ENCODE measurements at regions not wholly inside any gene's neighbourhood (a gene's known extent, or its start where the extent isn't known, plus 50 kb on each side); places are given as distances from the start of the nearest gene placed in this dataset.

DNA sequence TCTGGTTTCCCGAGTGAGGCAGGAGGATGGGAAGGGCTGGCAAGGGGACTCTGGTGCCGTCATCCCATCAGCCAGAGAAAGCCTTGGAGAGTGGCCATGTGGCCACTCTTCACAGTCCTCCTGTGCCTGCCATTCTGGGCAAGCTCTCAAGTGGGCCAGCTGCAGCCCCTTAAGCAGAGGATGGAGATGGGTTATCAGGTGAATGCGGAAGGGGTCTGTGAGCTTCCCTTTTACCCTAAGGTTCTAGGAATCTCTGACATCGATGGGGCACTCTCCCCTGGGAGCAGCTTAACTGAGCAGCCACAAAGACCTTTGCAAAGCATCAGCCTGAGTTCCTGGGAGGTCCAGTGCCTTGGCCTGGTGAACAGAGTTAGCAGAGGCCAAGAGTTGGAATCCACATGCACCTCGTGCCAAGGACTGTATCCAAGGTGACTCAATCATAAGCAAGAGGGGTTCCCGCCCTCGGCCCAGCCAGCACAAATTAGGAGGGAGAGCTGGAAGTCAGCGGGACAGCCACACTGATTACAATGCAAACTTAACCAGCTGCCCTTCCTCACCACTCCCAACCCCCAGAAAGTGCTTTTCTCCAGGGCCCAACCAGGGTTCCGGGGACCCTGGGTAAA lies 193.6 kb downstream of the BUD13 start:
- TF ChIP-seq, protein P1, sequence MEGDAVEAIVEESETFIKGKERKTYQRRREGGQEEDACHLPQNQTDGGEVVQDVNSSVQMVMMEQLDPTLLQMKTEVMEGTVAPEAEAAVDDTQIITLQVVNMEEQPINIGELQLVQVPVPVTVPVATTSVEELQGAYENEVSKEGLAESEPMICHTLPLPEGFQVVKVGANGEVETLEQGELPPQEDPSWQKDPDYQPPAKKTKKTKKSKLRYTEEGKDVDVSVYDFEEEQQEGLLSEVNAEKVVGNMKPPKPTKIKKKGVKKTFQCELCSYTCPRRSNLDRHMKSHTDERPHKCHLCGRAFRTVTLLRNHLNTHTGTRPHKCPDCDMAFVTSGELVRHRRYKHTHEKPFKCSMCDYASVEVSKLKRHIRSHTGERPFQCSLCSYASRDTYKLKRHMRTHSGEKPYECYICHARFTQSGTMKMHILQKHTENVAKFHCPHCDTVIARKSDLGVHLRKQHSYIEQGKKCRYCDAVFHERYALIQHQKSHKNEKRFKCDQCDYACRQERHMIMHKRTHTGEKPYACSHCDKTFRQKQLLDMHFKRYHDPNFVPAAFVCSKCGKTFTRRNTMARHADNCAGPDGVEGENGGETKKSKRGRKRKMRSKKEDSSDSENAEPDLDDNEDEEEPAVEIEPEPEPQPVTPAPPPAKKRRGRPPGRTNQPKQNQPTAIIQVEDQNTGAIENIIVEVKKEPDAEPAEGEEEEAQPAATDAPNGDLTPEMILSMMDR (IDR thresholded peaks at IDR 0.05; ENCODE audit: low read length): no peak
- no peak for TF ChIP-seq EZH2 (IDR thresholded peaks at IDR 0.05; ENCODE audit: borderline replicate concordance, low read length)

All from OCI-LY1 (cell line).